GM06990 (cell line): ENCODE measurements at regions not wholly inside any gene's neighbourhood (a gene's known extent, or its start where the extent isn't known, plus 50 kb on each side); places are given as distances from the start of the nearest gene placed in this dataset.

Experiments used
- DNase-seq: peaks from one replicate; pipeline ENCODE4 v3.0.0-alpha.2; 2011; ENCODE audit not compliant: insufficient read length; ENCODE audit errors: extremely low read depth
- H3K27me3 ChIP-seq: replicated peaks from 2 replicates; pipeline ENCODE4 v1.6.0; 2011; ENCODE audit warnings: low read length; ENCODE audit not compliant: control insufficient read depth, insufficient read depth
- H3K36me3 ChIP-seq: 2 replicates; pipeline ENCODE4 v1.5.1; 2011; ENCODE audit warnings: low read length; ENCODE audit not compliant: control insufficient read depth, insufficient read depth
- H3K4me3 ChIP-seq: replicated peaks from 2 replicates; pipeline ENCODE4 v1.5.1; 2011; ENCODE audit warnings: low read depth, mild to moderate bottlenecking, control low read depth, low read length
- CTCF ChIP-seq: IDR thresholded peaks from 2 replicates; pipeline ENCODE4 v1.5.1; 2011; ENCODE audit warnings: low read length, control low read depth, mild to moderate bottlenecking, inconsistent platforms; ENCODE audit not compliant: insufficient read depth, poor library complexity, severe bottlenecking

- Histone ChIP-seq H3K27me3 (no peaks in the 10 kb centered on the region), H3K36me3 (no peaks in the 10 kb centered on the region), H3K4me3 (no peak overlapping the region)
- DNase-seq = no peak
- no peak for TF ChIP-seq CTCF
Observed at GRCh38 chr3:159857840-159858239, 130.8 kb upstream of the IL12A start.

GRCh38 chr3:159858650-159859049 lies 130.0 kb upstream of the IL12A start:
- no peak for TF ChIP-seq CTCF
- no peaks in the 10 kb centered on the region for H3K27me3 ChIP-seq
- no peaks in the 10 kb centered on the region for H3K36me3 ChIP-seq
- DNase-seq = no peak
- no peak overlapping the region for H3K4me3 ChIP-seq

GRCh38 chr3:159859424-159859823 lies 129.2 kb upstream of the IL12A start:
- Histone ChIP-seq H3K36me3 (no peaks in the 10 kb centered on the region), H3K4me3 (no peak overlapping the region), H3K27me3 (no peaks in the 10 kb centered on the region)
- no peak for TF ChIP-seq CTCF
- DNase-seq = no peak

GRCh38 chr3:159859836-159860235 lies 128.8 kb upstream of the IL12A start:
- H3K27me3 ChIP-seq = no peaks in the 10 kb centered on the region
- DNase-seq = no peak
- no peak for TF ChIP-seq CTCF
- H3K4me3 ChIP-seq = no peak overlapping the region
- H3K36me3 ChIP-seq = no peaks in the 10 kb centered on the region

GRCh38 chr3:159860269-159861116 lies 128.1 kb upstream of the IL12A start:
- DNase-seq = no peak
- no peak for TF ChIP-seq CTCF
- Histone ChIP-seq H3K4me3 (no peak overlapping the region), H3K36me3 (no peaks in the 10 kb centered on the region), H3K27me3 (no peaks in the 10 kb centered on the region)
